H9 (cell line): ENCODE measurements at regions not wholly inside any gene's neighbourhood (a gene's known extent, or its start where the extent isn't known, plus 50 kb on each side); places are given as distances from the start of the nearest gene placed in this dataset.

Source experiments
- DNase-seq: peaks from one replicate; pipeline ENCODE4 v3.0.0-alpha.2; 2017
- H2AFZ ChIP-seq: one replicate; pipeline ENCODE4 v1.6.1; 2013; ENCODE audit warnings: mild to moderate bottlenecking, low read length, control low read depth, moderate library complexity
- H2AK5ac ChIP-seq: 2 replicates; pipeline ENCODE4 v1.6.1; 2013; ENCODE audit warnings: low read length, control low read depth, mixed read lengths; ENCODE audit not compliant: insufficient read length
- H2BK120ac ChIP-seq: one replicate; pipeline ENCODE4 v1.6.1; 2013; ENCODE audit warnings: low read depth, mild to moderate bottlenecking, low read length, control low read depth, inconsistent platforms; ENCODE audit not compliant: poor library complexity, severe bottlenecking
- H2BK12ac ChIP-seq: 2 replicates; pipeline ENCODE4 v1.6.1; 2013; ENCODE audit warnings: low read length, control low read depth, mixed read lengths, low read depth; ENCODE audit not compliant: insufficient read length
- H2BK15ac ChIP-seq: 2 replicates; pipeline ENCODE4 v1.6.1; 2013; ENCODE audit warnings: low read depth, low read length, control low read depth
- H2BK20ac ChIP-seq: one replicate; pipeline ENCODE4 v1.6.1; 2013; ENCODE audit warnings: low read depth, mild to moderate bottlenecking, low read length, control low read depth, inconsistent platforms; ENCODE audit not compliant: poor library complexity, severe bottlenecking
- H2BK5ac ChIP-seq: 2 replicates; pipeline ENCODE4 v1.6.1; 2013; ENCODE audit warnings: low read length, control low read depth, mixed read lengths; ENCODE audit not compliant: insufficient read length
- H3K14ac ChIP-seq: 2 replicates; pipeline ENCODE4 v1.6.1; 2013; ENCODE audit warnings: low read length, control low read depth; ENCODE audit not compliant: insufficient read depth
- H3K18ac ChIP-seq: 2 replicates; pipeline ENCODE4 v1.6.1; 2013; ENCODE audit warnings: low read depth, mild to moderate bottlenecking, mixed read lengths, low read length, control low read depth; ENCODE audit not compliant: insufficient read length
- H3K23ac ChIP-seq: 2 replicates; pipeline ENCODE4 v1.6.1; 2013; ENCODE audit warnings: low read length, control low read depth, mixed read lengths, low read depth; ENCODE audit not compliant: insufficient read length
- H3K23me2 ChIP-seq: 2 replicates; pipeline ENCODE4 v1.6.1; 2013; ENCODE audit warnings: low read depth, mild to moderate bottlenecking, mixed read lengths, low read length, control low read depth; ENCODE audit not compliant: insufficient read length, poor library complexity, severe bottlenecking
- H3K27ac ChIP-seq: 2 replicates; pipeline ENCODE4 v1.5.1; 2013; ENCODE audit warnings: low read length, control low read depth, mixed read lengths, low read depth; ENCODE audit not compliant: insufficient read length
- H3K27me3 ChIP-seq: 2 replicates; pipeline ENCODE4 v1.6.1; 2013; ENCODE audit warnings: low read length, control low read depth, inconsistent platforms; ENCODE audit not compliant: insufficient read depth
- H3K4ac ChIP-seq: 2 replicates; pipeline ENCODE4 v1.6.1; 2013; ENCODE audit warnings: low read depth, mild to moderate bottlenecking, control low read depth, inconsistent platforms, low read length, moderate library complexity
- H3K4me1 ChIP-seq: 2 replicates; pipeline ENCODE4 v1.6.1; 2013; ENCODE audit warnings: low read length, control low read depth, inconsistent platforms; ENCODE audit not compliant: insufficient read depth
- H3K4me2 ChIP-seq: 2 replicates; pipeline ENCODE4 v1.6.1; 2013; ENCODE audit warnings: low read length, control low read depth, mixed read lengths; ENCODE audit not compliant: insufficient read length, insufficient read depth
- H3K56ac ChIP-seq: 2 replicates; pipeline ENCODE4 v1.6.1; 2013; ENCODE audit warnings: low read depth, mild to moderate bottlenecking, mixed read lengths, low read length, control low read depth; ENCODE audit not compliant: insufficient read length
- H3K79me1 ChIP-seq: 2 replicates; pipeline ENCODE4 v1.6.1; 2013; ENCODE audit warnings: low read depth, mild to moderate bottlenecking, moderate library complexity, low read length, control low read depth, inconsistent platforms; ENCODE audit not compliant: insufficient read depth, poor library complexity, severe bottlenecking
- H3K79me2 ChIP-seq: 2 replicates; pipeline ENCODE4 v1.6.1; 2013; ENCODE audit warnings: low read length, control low read depth, inconsistent platforms; ENCODE audit not compliant: insufficient read depth
- H3K9ac ChIP-seq: 2 replicates; pipeline ENCODE4 v1.6.1; 2013; ENCODE audit warnings: low read length, control low read depth, mixed read lengths; ENCODE audit not compliant: insufficient read length; ENCODE audit errors: extremely low read depth
- H3K9me3 ChIP-seq: one replicate; pipeline ENCODE4 v1.6.1; 2013; ENCODE audit warnings: low read depth, low read length, inconsistent platforms; ENCODE audit not compliant: control insufficient read depth
- H3T11ph ChIP-seq: one replicate; pipeline ENCODE4 v1.6.1; 2013; ENCODE audit warnings: mild to moderate bottlenecking, low read length, control low read depth, inconsistent platforms
- H4K20me1 ChIP-seq: one replicate; pipeline ENCODE4 v1.6.1; 2013; ENCODE audit not compliant: control insufficient read depth, insufficient read length, insufficient read depth
- H4K5ac ChIP-seq: 2 replicates; pipeline ENCODE4 v1.6.1; 2013; ENCODE audit warnings: low read depth, mild to moderate bottlenecking, mixed read lengths, low read length, control low read depth; ENCODE audit not compliant: insufficient read length
- H4K8ac ChIP-seq: replicated peaks from 2 replicates; pipeline ENCODE4 v1.6.1; 2013; ENCODE audit warnings: low read length, control low read depth, mixed read lengths, low read depth; ENCODE audit not compliant: insufficient read length
- H4K91ac ChIP-seq: 2 replicates; pipeline ENCODE4 v1.6.1; 2013; ENCODE audit warnings: low read depth, mild to moderate bottlenecking, moderate library complexity, mixed read lengths, low read length, control low read depth; ENCODE audit not compliant: insufficient read length
- H3K27ac Mint-ChIP-seq, 3 experiments: 2 replicates in 2 of 3; 3 replicates in 1 of 3; pipeline ENCODE4 v1.8.0; 2020 to 2021; ENCODE audit warnings: mixed read lengths in 3 of 3, mild to moderate bottlenecking in 1 of 3, moderate library complexity in 1 of 3
- H3K27me3 Mint-ChIP-seq: 2 replicates; pipeline ENCODE4 v1.8.0; 2021; ENCODE audit warnings: low read depth, mild to moderate bottlenecking, moderate library complexity, mixed read lengths
- H3K36me3 Mint-ChIP-seq, 3 experiments: 2 replicates in 2 of 3; 3 replicates in 1 of 3; pipeline ENCODE4 v1.8.0; 2020 to 2021; ENCODE audit warnings: low read depth in 3 of 3, mixed read lengths in 3 of 3; ENCODE audit not compliant: insufficient read depth in 1 of 3
- H3K4me1 Mint-ChIP-seq, 2 experiments: 2 replicates each; pipeline ENCODE4 v1.8.0; 2020; ENCODE audit warnings: mixed read lengths in 2 of 2
- H3K4me3 Mint-ChIP-seq, 2 experiments: 2 replicates in 1 of 2; 3 replicates in 1 of 2; pipeline ENCODE4 v1.8.0; 2020 to 2021; ENCODE audit warnings: mild to moderate bottlenecking in 2 of 2, mixed read lengths in 2 of 2, moderate library complexity in 1 of 2
- H3K9me3 Mint-ChIP-seq, 2 experiments: 2 replicates in 1 of 2; 3 replicates in 1 of 2; pipeline ENCODE4 v1.8.0; 2020; ENCODE audit warnings: mild to moderate bottlenecking in 2 of 2, mixed read lengths in 2 of 2, moderate library complexity in 1 of 2
- CTCF ChIP-seq: fragments of 200-600 bp; sonication (generic); conservative IDR thresholded peaks from 3 replicates; pipeline ENCODE4 v1.8.0; 2021; ENCODE audit warnings: antibody characterized with exemption, mild to moderate bottlenecking
- WGBS: extraction: QIAGEN DNeasy Blood & Tissue Kit; methylation state at CpG from one replicate; pipeline ENCODE4 v1.1.7; 2013; ENCODE audit warnings: missing lambda C conversion rate, low lambda C conversion rate, mixed read lengths; ENCODE audit not compliant: insufficient read length; ENCODE audit errors: extremely low coverage; 5-methylcytosine and 5-hydroxymethylcytosine counted together

GRCh38 chr15:62326460-62327011 lies 161.5 kb upstream of the C2CD4B start:
- H3K27ac ChIP-seq: no peak overlapping the region
- no peak overlapping the region for H3K23ac ChIP-seq
- H3K4ac ChIP-seq: no peak overlapping the region
- no peak overlapping the region for H4K8ac ChIP-seq
- no CpG with 5 or more reads among the region's 3 CpGs for WGBS
- no peak for DNase-seq
- no peak overlapping the region for H2BK15ac ChIP-seq
- no peaks in the 10 kb centered on the region for H3K27me3 ChIP-seq
- H3K56ac ChIP-seq: no peak overlapping the region
- no peak overlapping the region for H2BK120ac ChIP-seq
- no peaks in the 10 kb centered on the region for H3K4me1 ChIP-seq
- H4K20me1 ChIP-seq: no peaks in the 10 kb centered on the region
- no peaks in the 10 kb centered on the region for H3K9me3 ChIP-seq
- H4K91ac ChIP-seq: no peak overlapping the region
- H2BK5ac ChIP-seq: no peak overlapping the region
- no peak overlapping the region for H4K5ac ChIP-seq
- no peak overlapping the region for H2AK5ac ChIP-seq
- Mint-ChIP-seq H3K4me1 (peaks cover 12 to 13% of the 10 kb centered on the region in 2 experiments), H3K36me3 (no peaks in the 10 kb centered on the region), H3K27ac (no peak overlapping the region; a peak in 1 of 7 replicates), H3K9me3 (0 out of 5 replicates have a peak, but pooled peaks cover 0 to 1% of the 10 kb centered on the region in 2 experiments), H3K4me3 (no peak overlapping the region), H3K27me3 (no peaks in the 10 kb centered on the region; the same call in 1 of the 2 replicates)
- no peak overlapping the region for H2BK12ac ChIP-seq
- TF ChIP-seq CTCF: no peak
- no peak overlapping the region for H3K14ac ChIP-seq
- H3T11ph ChIP-seq: no peak overlapping the region
- no peak overlapping the region for H3K9ac ChIP-seq
- H3K79me1 ChIP-seq: no peaks in the 10 kb centered on the region
- H3K23me2 ChIP-seq: no peaks in the 10 kb centered on the region
- no peak overlapping the region for H2AFZ ChIP-seq
- no peak overlapping the region for H3K4me2 ChIP-seq
- no peaks in the 10 kb centered on the region for H3K79me2 ChIP-seq
- H3K18ac ChIP-seq: no peak overlapping the region
- no peak overlapping the region for H2BK20ac ChIP-seq
